Keratinocyte (primary cell): ENCODE measurements at regions not wholly inside any gene's neighbourhood (a gene's known extent, or its start where the extent isn't known, plus 50 kb on each side); places are given as distances from the start of the nearest gene placed in this dataset.

Experiments used
- DNase-seq: peaks from one replicate; pipeline ENCODE4 v3.0.0-alpha.2; 2011; ENCODE audit warnings: low read depth, missing footprints, low spot score
- FAIRE-seq: peaks from 2 replicates; lab custom pipeline; 2011; peaks lifted over from hg19 to GRCh38; lab: Jason Lieb, UNC
- H2AFZ ChIP-seq: 2 replicates; pipeline ENCODE4 v1.6.0; 2012; ENCODE audit warnings: low read length, control low read depth, inconsistent platforms; ENCODE audit not compliant: control insufficient read depth
- H3K27ac ChIP-seq: 2 replicates; pipeline ENCODE4 v1.5.1; 2011; ENCODE audit warnings: low read length; ENCODE audit not compliant: control insufficient read depth, insufficient read depth
- H3K27me3 ChIP-seq: 3 replicates; pipeline ENCODE4 v1.6.0; 2011; ENCODE audit warnings: low read length; ENCODE audit not compliant: control insufficient read depth, insufficient read depth; ENCODE audit errors: extremely low read depth
- H3K36me3 ChIP-seq, 2 experiments: 2 replicates in 1 of 2; 3 replicates in 1 of 2; pipeline ENCODE4 v1.5.1; 2011; ENCODE audit warnings: low read length in 2 of 2, mild to moderate bottlenecking in 1 of 2; ENCODE audit not compliant: control insufficient read depth in 2 of 2, insufficient read depth in 2 of 2; ENCODE audit errors: extremely low read depth in 1 of 2
- H3K4me1 ChIP-seq: 3 replicates; pipeline ENCODE4 v1.5.1; 2011; ENCODE audit warnings: low read length; ENCODE audit not compliant: control insufficient read depth, insufficient read depth; ENCODE audit errors: extremely low read depth
- H3K4me2 ChIP-seq: 3 replicates; pipeline ENCODE4 v1.6.0; 2011; ENCODE audit warnings: low read depth, low read length; ENCODE audit not compliant: control insufficient read depth, insufficient read depth; ENCODE audit errors: extremely low read depth
- H3K4me3 ChIP-seq, 3 experiments: fragments of 200-600 bp in 1 of 3; sonication (generic) in 1 of 3; 2 replicates in 2 of 3; 3 replicates in 1 of 3; pipeline ENCODE4 v1.5.1; 2011 to 2016; ENCODE audit warnings: low read length in 3 of 3, mild to moderate bottlenecking in 3 of 3, control low read depth in 2 of 3, inconsistent platforms in 1 of 3, low read depth in 1 of 3, mixed read lengths in 1 of 3, mixed run types in 1 of 3, moderate library complexity in 1 of 3; ENCODE audit not compliant: control insufficient read depth in 2 of 3, insufficient read depth in 2 of 3; ENCODE audit errors: extremely low read depth in 1 of 3
- H3K79me2 ChIP-seq: 2 replicates; pipeline ENCODE4 v1.6.0; 2012; ENCODE audit warnings: low read length; ENCODE audit not compliant: control insufficient read depth, insufficient read depth
- H3K9ac ChIP-seq: 3 replicates; pipeline ENCODE4 v1.6.0; 2011; ENCODE audit warnings: low read length; ENCODE audit not compliant: control insufficient read depth, insufficient read depth; ENCODE audit errors: extremely low read depth
- H3K9me1 ChIP-seq: 3 replicates; pipeline ENCODE4 v1.6.0; 2011; ENCODE audit warnings: low read length; ENCODE audit not compliant: control insufficient read depth, insufficient read depth; ENCODE audit errors: extremely low read depth
- H3K9me3 ChIP-seq: 2 replicates; pipeline ENCODE4 v1.5.1; 2012; ENCODE audit warnings: low read depth, low read length; ENCODE audit not compliant: control insufficient read depth
- H4K20me1 ChIP-seq: 3 replicates; pipeline ENCODE4 v1.6.0; 2011; ENCODE audit warnings: low read length; ENCODE audit not compliant: control insufficient read depth, insufficient read depth; ENCODE audit errors: extremely low read depth
- CTCF ChIP-seq, 3 experiments: IDR thresholded peaks in 1 of 3; conservative IDR thresholded peaks in 1 of 3; optimal IDR thresholded peaks in 1 of 3; 2 replicates in 2 of 3; 3 replicates in 1 of 3; pipeline versions ENCODE3 to v1.5.1; 2011; ENCODE audit warnings: low read length in 3 of 3, mild to moderate bottlenecking in 3 of 3, moderate library complexity in 2 of 3, control low read depth in 1 of 3, inconsistent platforms in 1 of 3; ENCODE audit not compliant: insufficient read depth in 2 of 3; ENCODE audit errors: extremely low read depth in 1 of 3
- EZH2 ChIP-seq: IDR thresholded peaks from one replicate; pipeline ENCODE4 v1.6.1; 2012; ENCODE audit warnings: inconsistent platforms, mild to moderate bottlenecking, low read length, moderate library complexity
- dilution Hi-C: fragments of 300-500 bp; cut with MboI; formaldehyde crosslinking; loops from one replicate; pipeline ENCODE4 v1.7.0; 2020; ENCODE audit warnings: low sequenced_read_pairs; ENCODE audit not compliant: extremely low pct_ligation_motif_present

GRCh38 chr17:36813357-36813756 lies 123.9 kb upstream of the LHX1 start:
- dilution Hi-C loops: no loop called here
- Histone ChIP-seq H3K27ac (no peak overlapping the region), H3K36me3 (no peaks in the 10 kb centered on the region), H3K27me3 (peaks cover 66% of the 10 kb centered on the region), H2AFZ (no peak overlapping the region), H3K4me1 (peaks cover 4% of the 10 kb centered on the region), H3K79me2 (no peaks in the 10 kb centered on the region), H3K4me3 (no peak overlapping the region), H3K4me2 (no peak overlapping the region), H4K20me1 (no peaks in the 10 kb centered on the region), H3K9ac (no peak overlapping the region), H3K9me3 (no peaks in the 10 kb centered on the region), H3K9me1 (no peaks in the 10 kb centered on the region)
- DNase-seq: no peak
- TF ChIP-seq EZH2 (no peak), CTCF (optimal IDR thresholded peaks at IDR 0.05 in 1 of 3, IDR thresholded peaks at IDR 0.05 in 1 of 3, conservative IDR thresholded peaks at IDR 0.05 in 1 of 3; ENCODE audit: extremely low read depth in 1 of 3, insufficient read depth in 2 of 3, low read length in 3 of 3) (no peak)
- FAIRE-seq: no peak

DNA sequence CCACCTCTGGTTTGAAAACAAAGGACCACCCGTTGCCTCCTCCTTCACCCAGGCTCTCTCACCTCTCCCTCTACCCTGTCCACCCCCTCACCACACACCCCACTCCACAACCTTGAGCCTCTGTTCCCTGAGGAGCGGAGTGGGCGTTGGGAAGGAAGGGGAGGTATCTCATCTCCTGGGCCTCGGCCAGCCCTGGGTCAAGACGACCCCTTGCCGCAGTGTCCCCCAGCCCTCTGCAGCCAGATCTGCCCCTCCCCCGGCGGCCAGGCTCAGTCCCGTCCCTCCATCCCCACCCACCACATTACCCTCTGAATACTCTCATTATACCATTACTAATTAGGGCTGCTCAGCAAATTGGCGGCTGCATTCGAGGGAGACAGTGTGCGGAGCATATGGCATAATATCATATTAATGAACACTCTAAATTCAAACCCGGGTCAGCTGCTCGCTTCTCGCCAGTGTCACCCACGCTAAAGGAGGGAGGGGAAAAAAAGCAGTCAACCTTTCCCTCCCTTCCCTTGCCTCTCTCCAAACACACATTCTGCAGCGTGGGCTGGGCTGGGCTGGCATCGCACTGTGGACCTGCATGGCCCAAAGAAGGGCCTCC lies 123.2 kb upstream of the LHX1 start:
- H2AFZ ChIP-seq: no peak overlapping the region
- no peaks in the 10 kb centered on the region for H3K79me2 ChIP-seq
- no peak overlapping the region for H3K27ac ChIP-seq
- H3K4me1 ChIP-seq: no peaks in the 10 kb centered on the region
- H3K9me3 ChIP-seq: no peaks in the 10 kb centered on the region
- no peaks in the 10 kb centered on the region for H4K20me1 ChIP-seq
- no peak for DNase-seq
- H3K9ac ChIP-seq: no peak overlapping the region
- H3K9me1 ChIP-seq: no peaks in the 10 kb centered on the region
- H3K36me3 ChIP-seq: no peaks in the 10 kb centered on the region
- FAIRE-seq: no peak
- dilution Hi-C loops: no loop called here
- no peak overlapping the region for H3K4me2 ChIP-seq
- TF ChIP-seq EZH2 (no peak), CTCF (optimal IDR thresholded peaks at IDR 0.05 in 1 of 3, IDR thresholded peaks at IDR 0.05 in 1 of 3, conservative IDR thresholded peaks at IDR 0.05 in 1 of 3; ENCODE audit: extremely low read depth in 1 of 3, insufficient read depth in 2 of 3, low read length in 3 of 3) (no peak)
- H3K4me3 ChIP-seq: no peak overlapping the region
- peaks cover 58% of the 10 kb centered on the region for H3K27me3 ChIP-seq
